ENCODE measurements at regions not wholly inside any gene's neighbourhood (a gene's known extent, or its start where the extent isn't known, plus 50 kb on each side); places are given as distances from the start of the nearest gene placed in this dataset.
A peak's percentile ranks its signal among the peaks of the same experiment; 100 is the strongest.

GRCh38 chr15:66842710-66843441 lies 140.8 kb downstream of the SMAD6 start:
- TF ChIP-seq CTCF (IDR thresholded peaks at IDR 0.05 in 8 of 11, conservative IDR thresholded peaks at IDR 0.05 in 3 of 11) (no peak), POLR2AphosphoS5 (IDR thresholded peaks at IDR 0.05) (peak; percentile 13 to 52 (median 41)), POLR2A (IDR thresholded peaks at IDR 0.05) (no peak)

Data from spleen (tissue), 7 donors.